Endodermal cell (in vitro differentiated cells): ENCODE measurements at regions not wholly inside any gene's neighbourhood (a gene's known extent, or its start where the extent isn't known, plus 50 kb on each side); places are given as distances from the start of the nearest gene placed in this dataset.

Experiments
- DNase-seq: peaks from one replicate; pipeline ENCODE4 v3.0.0-alpha.2; 2017
- H3K27ac ChIP-seq: 2 replicates; pipeline ENCODE4 v1.5.1; 2013; ENCODE audit warnings: mild to moderate bottlenecking, low read depth, low read length, moderate library complexity
- H3K27me3 ChIP-seq: 2 replicates; pipeline ENCODE4 v1.6.1; 2013; ENCODE audit warnings: mild to moderate bottlenecking, low read length, moderate library complexity; ENCODE audit not compliant: insufficient read depth, control insufficient read depth, poor library complexity, severe bottlenecking
- H3K36me3 ChIP-seq: 2 replicates; pipeline ENCODE4 v1.7.0; 2013; ENCODE audit warnings: mild to moderate bottlenecking, low read length, moderate library complexity; ENCODE audit not compliant: control insufficient read depth, insufficient read depth
- H3K4me1 ChIP-seq: one replicate; pipeline ENCODE4 v1.7.0; 2013; ENCODE audit warnings: low read length; ENCODE audit not compliant: control insufficient read depth, insufficient read depth
- H3K4me3 ChIP-seq: 2 replicates; pipeline ENCODE4 v1.5.1; 2013; ENCODE audit warnings: mild to moderate bottlenecking, low read length, moderate library complexity
- H3K9ac ChIP-seq: 2 replicates; pipeline ENCODE4 v1.6.1; 2013; ENCODE audit warnings: mild to moderate bottlenecking, low read length, moderate library complexity; ENCODE audit not compliant: poor library complexity, severe bottlenecking; ENCODE audit errors: extremely low read depth
- H3K9me3 ChIP-seq: 2 replicates; pipeline ENCODE4 v1.6.1; 2013; ENCODE audit warnings: mild to moderate bottlenecking, low read length, moderate library complexity; ENCODE audit not compliant: control insufficient read depth
- H3K27ac Mint-ChIP-seq: 2 replicates; pipeline ENCODE4 v1.8.0; 2020; ENCODE audit warnings: mixed read lengths
- H3K27me3 Mint-ChIP-seq: 2 replicates; pipeline ENCODE4 v1.8.0; 2021; ENCODE audit warnings: mild to moderate bottlenecking, mixed read lengths; ENCODE audit not compliant: insufficient read depth
- H3K36me3 Mint-ChIP-seq: 2 replicates; pipeline ENCODE4 v1.8.0; 2020; ENCODE audit warnings: low read depth, mixed read lengths
- H3K4me1 Mint-ChIP-seq: 2 replicates; pipeline ENCODE4 v1.8.0; 2020; ENCODE audit warnings: mixed read lengths
- H3K4me3 Mint-ChIP-seq: 2 replicates; pipeline ENCODE4 v1.8.0; 2020; ENCODE audit warnings: mild to moderate bottlenecking, moderate library complexity, mixed read lengths
- H3K9me3 Mint-ChIP-seq: 2 replicates; pipeline ENCODE4 v1.8.0; 2020; ENCODE audit warnings: mild to moderate bottlenecking, mixed read lengths
- CTCF ChIP-seq: fragments of 200-600 bp; sonication (generic); conservative IDR thresholded peaks from 2 replicates; pipeline ENCODE4 v1.5.0; 2021; ENCODE audit warnings: antibody characterized with exemption, mild to moderate bottlenecking
- WGBS, 2 experiments: methylation state at CpG; one replicate each; pipeline versions ENCODE4 v1.1.5 to v1.1.7; 2013; ENCODE audit warnings: missing lambda C conversion rate in 2 of 2, mixed read lengths in 1 of 2; ENCODE audit not compliant: insufficient coverage in 1 of 2, insufficient read length in 1 of 2; 5-methylcytosine and 5-hydroxymethylcytosine counted together

- Histone ChIP-seq H3K9me3 (no peaks in the 10 kb centered on the region), H3K4me1 (peaks cover 5% of the 10 kb centered on the region), H3K27me3 (no peaks in the 10 kb centered on the region), H3K36me3 (no peaks in the 10 kb centered on the region), H3K27ac (no peak overlapping the region), H3K4me3 (no peak overlapping the region), H3K9ac (no peak overlapping the region)
- no peak for TF ChIP-seq CTCF
- no peak overlapping the region for H3K4me3 Mint-ChIP-seq
- H3K27ac Mint-ChIP-seq, result no peak overlapping the region
- no peaks in the 10 kb centered on the region for H3K27me3 Mint-ChIP-seq
- H3K9me3 Mint-ChIP-seq, result no peaks in the 10 kb centered on the region
- H3K4me1 Mint-ChIP-seq, result peaks cover 19% of the 10 kb centered on the region
- DNase-seq, result no peak
- no peaks in the 10 kb centered on the region for H3K36me3 Mint-ChIP-seq
Measured at GRCh38 chr7:25286756-25287155, 58.5 kb upstream of the NPVF start.

- TF ChIP-seq CTCF, result no peak
- no peaks in the 10 kb centered on the region for H3K36me3 ChIP-seq
- DNase-seq, result no peak
- H3K36me3 Mint-ChIP-seq, result no peaks in the 10 kb centered on the region
- no peaks in the 10 kb centered on the region for H3K9me3 Mint-ChIP-seq
- H3K27ac ChIP-seq, result no peak overlapping the region
- no peaks in the 10 kb centered on the region for H3K27me3 Mint-ChIP-seq
- H3K4me3 Mint-ChIP-seq, result no peak overlapping the region
- WGBS, 2 experiments, result 96 to 98% methylated on average over 6 of the region's 6 CpGs
- peaks cover 19% of the 10 kb centered on the region for H3K4me1 Mint-ChIP-seq
- no peak overlapping the region for H3K4me3 ChIP-seq
- H3K27me3 ChIP-seq, result no peaks in the 10 kb centered on the region
- H3K27ac Mint-ChIP-seq, result no peak overlapping the region
- peaks cover 5% of the 10 kb centered on the region for H3K4me1 ChIP-seq
- no peaks in the 10 kb centered on the region for H3K9me3 ChIP-seq
- no peak overlapping the region for H3K9ac ChIP-seq
Measured at GRCh38 chr7:25287291-25287690, 59.0 kb upstream of the NPVF start.

- H3K4me1 ChIP-seq, result peaks cover 5% of the 10 kb centered on the region
- Mint-ChIP-seq H3K4me3 (no peak overlapping the region), H3K27ac (no peak overlapping the region), H3K9me3 (no peaks in the 10 kb centered on the region), H3K36me3 (no peaks in the 10 kb centered on the region), H3K4me1 (peaks cover 19% of the 10 kb centered on the region), H3K27me3 (no peaks in the 10 kb centered on the region)
- no peak overlapping the region for H3K9ac ChIP-seq
- DNase-seq, result no peak
- H3K27ac ChIP-seq, result no peak overlapping the region
- TF ChIP-seq CTCF, result no peak
- WGBS, 2 experiments, result 92 to 93% methylated on average over 6 of the region's 6 CpGs
- H3K9me3 ChIP-seq, result no peaks in the 10 kb centered on the region
- no peak overlapping the region for H3K4me3 ChIP-seq
- no peaks in the 10 kb centered on the region for H3K27me3 ChIP-seq
- no peaks in the 10 kb centered on the region for H3K36me3 ChIP-seq
Measured at GRCh38 chr7:25288556-25289307, 60.4 kb upstream of the NPVF start.
